ENCODE measurements at regions not wholly inside any gene's neighbourhood (a gene's known extent, or its start where the extent isn't known, plus 50 kb on each side); places are given as distances from the start of the nearest gene placed in this dataset.
"Not testable (repeated sequence)": the region's sequence is repeated elsewhere in the genome, so short reads cannot be mapped to it uniquely, and the experiment has no call there.

- no peaks in the 10 kb centered on the region for H3K9me2 ChIP-seq (replicated peaks; ENCODE audit: insufficient read depth, low read length)
- no peak overlapping the region for H3K9ac ChIP-seq (ENCODE audit: low read length)
- H3F3A ChIP-seq (ENCODE audit: insufficient read depth): no peaks in the 10 kb centered on the region
- H3K4me2 ChIP-seq (ENCODE audit: low read depth, low read length, poor library complexity, severe bottlenecking): no peak overlapping the region
- no peaks in the 10 kb centered on the region for H3K27me3 ChIP-seq (ENCODE audit: low read length)
- H3K27ac ChIP-seq (ENCODE audit: low read depth, low read length): no peak overlapping the region
- no peaks in the 10 kb centered on the region for H3K79me2 ChIP-seq (ENCODE audit: insufficient read depth, low read length)
- no peak overlapping the region for H3K4me3 ChIP-seq (ENCODE audit: insufficient read depth, low read length, poor library complexity, severe bottlenecking)
- no peaks in the 10 kb centered on the region for H3K36me3 ChIP-seq (ENCODE audit: low read length)
- no peaks in the 10 kb centered on the region for H3K9me3 ChIP-seq (ENCODE audit: insufficient read depth, low read length)
- H4K20me1 ChIP-seq (ENCODE audit: low read depth, low read length): no peaks in the 10 kb centered on the region
- no peak for TF ChIP-seq EZH2phosphoT487 (conservative IDR thresholded peaks at IDR 0.05; ENCODE audit: low read length)
- no peak for TF ChIP-seq CTCF (IDR thresholded peaks at IDR 0.05; ENCODE audit: insufficient read depth, low read length, poor library complexity, severe bottlenecking)
- H2AFZ ChIP-seq (ENCODE audit: low read depth, low read length, severe bottlenecking): no peak overlapping the region
Observed at GRCh38 chr12:91460469-91460868, 277.9 kb upstream of the DCN start.

- Histone ChIP-seq H4K20me1 (ENCODE audit: low read depth, low read length) (no peaks in the 10 kb centered on the region), H2AFZ (ENCODE audit: low read depth, low read length, severe bottlenecking) (no peak overlapping the region), H3K4me3 (ENCODE audit: insufficient read depth, low read length, poor library complexity, severe bottlenecking) (no peak overlapping the region), H3K79me2 (ENCODE audit: insufficient read depth, low read length) (no peaks in the 10 kb centered on the region), H3K36me3 (ENCODE audit: low read length) (no peaks in the 10 kb centered on the region), H3K9me3 (ENCODE audit: insufficient read depth, low read length) (no peaks in the 10 kb centered on the region), H3F3A (ENCODE audit: insufficient read depth) (no peaks in the 10 kb centered on the region), H3K9me2 (replicated peaks; ENCODE audit: insufficient read depth, low read length) (no peaks in the 10 kb centered on the region), H3K27ac (ENCODE audit: low read depth, low read length) (no peak overlapping the region), H3K27me3 (ENCODE audit: low read length) (no peaks in the 10 kb centered on the region), H3K9ac (ENCODE audit: low read length) (no peak overlapping the region), H3K4me2 (ENCODE audit: low read depth, low read length, poor library complexity, severe bottlenecking) (no peak overlapping the region)
- TF ChIP-seq EZH2phosphoT487 (conservative IDR thresholded peaks at IDR 0.05; ENCODE audit: low read length): no peak
- TF ChIP-seq CTCF (IDR thresholded peaks at IDR 0.05; ENCODE audit: insufficient read depth, low read length, poor library complexity, severe bottlenecking): no peak
Observed at GRCh38 chr12:91455321-91455720, 272.7 kb upstream of the DCN start.

GRCh38 chr12:91454179-91454578 lies 271.6 kb upstream of the DCN start:
- no peak for TF ChIP-seq CTCF (IDR thresholded peaks at IDR 0.05; ENCODE audit: insufficient read depth, low read length, poor library complexity, severe bottlenecking)
- Histone ChIP-seq H3K9me3 (ENCODE audit: insufficient read depth, low read length) (no peaks in the 10 kb centered on the region), H3K27ac (ENCODE audit: low read depth, low read length) (no peak overlapping the region), H4K20me1 (ENCODE audit: low read depth, low read length) (no peaks in the 10 kb centered on the region), H3K79me2 (ENCODE audit: insufficient read depth, low read length) (no peaks in the 10 kb centered on the region), H3K9me2 (replicated peaks; ENCODE audit: insufficient read depth, low read length) (no peaks in the 10 kb centered on the region), H3F3A (ENCODE audit: insufficient read depth) (no peaks in the 10 kb centered on the region), H3K4me3 (ENCODE audit: insufficient read depth, low read length, poor library complexity, severe bottlenecking) (no peak overlapping the region), H3K27me3 (ENCODE audit: low read length) (no peaks in the 10 kb centered on the region), H3K4me2 (ENCODE audit: low read depth, low read length, poor library complexity, severe bottlenecking) (no peak overlapping the region), H3K9ac (ENCODE audit: low read length) (no peak overlapping the region), H3K36me3 (ENCODE audit: low read length) (no peaks in the 10 kb centered on the region), H2AFZ (ENCODE audit: low read depth, low read length, severe bottlenecking) (no peak overlapping the region)

- not testable (repeated sequence) for H3K36me3 ChIP-seq (ENCODE audit: low read length); H3K9me3 ChIP-seq (ENCODE audit: insufficient read depth, low read length); H4K20me1 ChIP-seq (ENCODE audit: low read depth, low read length); H3K9me2 ChIP-seq (replicated peaks; ENCODE audit: insufficient read depth, low read length); H3K27me3 ChIP-seq (ENCODE audit: low read length); H3F3A ChIP-seq (ENCODE audit: insufficient read depth); H3K4me2 ChIP-seq (ENCODE audit: low read depth, low read length, poor library complexity, severe bottlenecking); H3K4me3 ChIP-seq (ENCODE audit: insufficient read depth, low read length, poor library complexity, severe bottlenecking); H3K27ac ChIP-seq (ENCODE audit: low read depth, low read length); H3K9ac ChIP-seq (ENCODE audit: low read length); H2AFZ ChIP-seq (ENCODE audit: low read depth, low read length, severe bottlenecking); H3K79me2 ChIP-seq (ENCODE audit: insufficient read depth, low read length)
Observed at GRCh38 chr12:91452464-91452863, 269.8 kb upstream of the DCN start.

All from SU-DHL-6 (cell line).